ENCODE measurements at regions not wholly inside any gene's neighbourhood (a gene's known extent, or its start where the extent isn't known, plus 50 kb on each side); places are given as distances from the start of the nearest gene placed in this dataset.

DNA sequence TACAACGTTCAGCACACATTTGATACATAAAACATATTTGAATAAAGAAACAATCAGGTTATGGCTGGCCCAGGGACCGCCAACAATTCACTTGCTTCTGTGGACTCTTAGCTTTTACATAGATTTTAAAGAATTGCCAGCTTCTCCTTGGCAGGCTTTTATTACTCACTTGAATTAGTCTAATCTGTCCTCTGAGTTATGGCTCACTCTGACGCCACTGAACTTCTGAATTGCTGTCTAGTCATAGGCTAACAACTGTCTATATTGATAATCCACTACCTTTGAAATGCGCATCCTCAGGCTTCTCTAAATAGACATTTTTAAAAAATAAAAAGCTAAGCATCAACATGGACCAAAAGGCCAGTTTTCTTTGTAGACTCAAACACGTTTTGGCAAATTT lies 317.4 kb upstream of the SGCD start:
- TF ChIP-seq, protein P1, sequence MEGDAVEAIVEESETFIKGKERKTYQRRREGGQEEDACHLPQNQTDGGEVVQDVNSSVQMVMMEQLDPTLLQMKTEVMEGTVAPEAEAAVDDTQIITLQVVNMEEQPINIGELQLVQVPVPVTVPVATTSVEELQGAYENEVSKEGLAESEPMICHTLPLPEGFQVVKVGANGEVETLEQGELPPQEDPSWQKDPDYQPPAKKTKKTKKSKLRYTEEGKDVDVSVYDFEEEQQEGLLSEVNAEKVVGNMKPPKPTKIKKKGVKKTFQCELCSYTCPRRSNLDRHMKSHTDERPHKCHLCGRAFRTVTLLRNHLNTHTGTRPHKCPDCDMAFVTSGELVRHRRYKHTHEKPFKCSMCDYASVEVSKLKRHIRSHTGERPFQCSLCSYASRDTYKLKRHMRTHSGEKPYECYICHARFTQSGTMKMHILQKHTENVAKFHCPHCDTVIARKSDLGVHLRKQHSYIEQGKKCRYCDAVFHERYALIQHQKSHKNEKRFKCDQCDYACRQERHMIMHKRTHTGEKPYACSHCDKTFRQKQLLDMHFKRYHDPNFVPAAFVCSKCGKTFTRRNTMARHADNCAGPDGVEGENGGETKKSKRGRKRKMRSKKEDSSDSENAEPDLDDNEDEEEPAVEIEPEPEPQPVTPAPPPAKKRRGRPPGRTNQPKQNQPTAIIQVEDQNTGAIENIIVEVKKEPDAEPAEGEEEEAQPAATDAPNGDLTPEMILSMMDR (IDR thresholded peaks at IDR 0.05; ENCODE audit: low read depth, low read length) = no peak
- no peak for DNase-seq (ENCODE audit: extremely low read depth, low read depth)

- TF ChIP-seq, protein P1 (IDR thresholded peaks at IDR 0.05; ENCODE audit: low read depth, low read length) = no peak; the same call in 1 of the 2 replicates
- no peak for DNase-seq (ENCODE audit: extremely low read depth, low read depth)
These were observed 311.8 kb upstream of the SGCD start for GRCh38 chr5:156015137-156015536.

GRCh38 chr5:156019130-156019529 lies 307.8 kb upstream of the SGCD start:
- DNase-seq (ENCODE audit: extremely low read depth, low read depth) = no peak

GRCh38 chr5:156019571-156020180 lies 307.3 kb upstream of the SGCD start:
- no peak for DNase-seq (ENCODE audit: extremely low read depth, low read depth)
- TF ChIP-seq, protein P1 (IDR thresholded peaks at IDR 0.05; ENCODE audit: low read depth, low read length) = no peak

More at GRCh38 chr5:156019130-156019529, 307.8 kb upstream of the SGCD start:
- TF ChIP-seq, protein P1 (IDR thresholded peaks at IDR 0.05; ENCODE audit: low read depth, low read length) = no peak

DNA sequence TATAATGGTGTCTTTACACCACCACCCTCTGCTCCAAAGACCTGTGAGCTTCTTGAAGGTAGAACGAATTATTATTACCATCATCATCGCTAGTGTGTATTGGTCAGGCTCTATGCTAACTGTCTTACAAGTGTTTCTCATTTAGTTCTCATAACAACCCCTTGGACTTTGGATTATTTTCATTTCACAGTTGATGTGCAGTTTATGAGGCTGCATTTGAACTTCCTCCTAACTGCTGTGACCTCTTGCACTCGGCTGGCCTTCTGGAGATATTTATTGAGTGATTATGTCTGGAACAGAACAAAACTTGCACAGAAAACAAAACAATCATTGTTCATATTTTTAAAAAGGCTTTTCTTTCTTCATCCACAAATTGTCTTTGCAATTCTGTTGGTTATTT lies 306.3 kb upstream of the SGCD start:
- no peak for DNase-seq (ENCODE audit: extremely low read depth, low read depth)
- TF ChIP-seq, protein P1 (IDR thresholded peaks at IDR 0.05; ENCODE audit: low read depth, low read length) = no peak

- DNase-seq (ENCODE audit: extremely low read depth, low read depth) = no peak
- TF ChIP-seq, protein P1 (IDR thresholded peaks at IDR 0.05; ENCODE audit: low read depth, low read length) = no peak
These were observed 305.1 kb upstream of the SGCD start for GRCh38 chr5:156021866-156022265.

DNA sequence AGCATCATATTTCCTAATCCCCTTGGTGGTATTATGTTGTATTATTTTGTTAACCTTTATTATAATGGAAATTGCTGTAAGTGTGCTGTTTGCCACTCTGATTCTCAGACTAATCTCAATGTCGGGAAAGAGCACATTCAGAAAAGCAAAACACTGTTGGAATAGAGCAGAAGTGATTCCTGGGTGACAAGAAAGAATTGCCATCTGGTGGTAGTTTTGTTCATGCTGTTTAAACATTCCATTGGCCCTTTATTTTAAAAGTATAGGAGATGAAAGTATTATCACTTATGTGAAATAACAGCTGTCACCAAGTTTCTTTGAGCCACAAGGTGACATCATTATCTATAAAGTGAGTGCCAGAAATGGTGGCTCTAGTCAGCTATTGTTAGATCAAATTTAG lies 301.3 kb upstream of the SGCD start:
- DNase-seq (ENCODE audit: extremely low read depth, low read depth) = no peak
- TF ChIP-seq, protein P1 (IDR thresholded peaks at IDR 0.05; ENCODE audit: low read depth, low read length) = no peak

Measured in AG09319 (cell line).